ENCODE measurements at regions not wholly inside any gene's neighbourhood (a gene's known extent, or its start where the extent isn't known, plus 50 kb on each side); places are given as distances from the start of the nearest gene placed in this dataset.

DNA sequence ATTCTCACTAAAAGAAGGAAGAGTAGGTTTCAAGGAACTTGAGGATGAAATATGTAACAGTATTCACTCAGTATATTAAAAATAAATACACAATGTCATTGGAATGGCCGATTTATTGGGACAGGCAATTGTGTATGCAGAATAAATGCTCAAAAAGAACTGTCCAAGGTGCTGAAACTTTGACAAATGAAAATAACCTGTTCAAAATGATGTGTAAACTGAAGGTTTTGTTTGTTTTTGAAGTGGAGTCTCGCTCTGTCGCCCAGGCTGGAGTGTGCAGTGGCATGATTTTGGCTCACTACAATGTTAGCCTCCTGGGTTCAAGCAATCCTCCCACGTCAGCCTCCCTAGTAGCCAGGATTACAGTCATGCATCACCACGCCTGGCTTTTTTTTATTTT is 318.7 kb upstream of the RBFOX1 start:
- TF ChIP-seq TAF1 (IDR thresholded peaks at IDR 0.05; ENCODE audit: borderline replicate concordance, low read depth, low read length) = no peak
- no peak for TF ChIP-seq POLR2A (IDR thresholded peaks at IDR 0.05; ENCODE audit: low read depth, low read length)

Measured in GM12892 (cell line).